ENCODE measurements at regions not wholly inside any gene's neighbourhood (a gene's known extent, or its start where the extent isn't known, plus 50 kb on each side); places are given as distances from the start of the nearest gene placed in this dataset.

DNA sequence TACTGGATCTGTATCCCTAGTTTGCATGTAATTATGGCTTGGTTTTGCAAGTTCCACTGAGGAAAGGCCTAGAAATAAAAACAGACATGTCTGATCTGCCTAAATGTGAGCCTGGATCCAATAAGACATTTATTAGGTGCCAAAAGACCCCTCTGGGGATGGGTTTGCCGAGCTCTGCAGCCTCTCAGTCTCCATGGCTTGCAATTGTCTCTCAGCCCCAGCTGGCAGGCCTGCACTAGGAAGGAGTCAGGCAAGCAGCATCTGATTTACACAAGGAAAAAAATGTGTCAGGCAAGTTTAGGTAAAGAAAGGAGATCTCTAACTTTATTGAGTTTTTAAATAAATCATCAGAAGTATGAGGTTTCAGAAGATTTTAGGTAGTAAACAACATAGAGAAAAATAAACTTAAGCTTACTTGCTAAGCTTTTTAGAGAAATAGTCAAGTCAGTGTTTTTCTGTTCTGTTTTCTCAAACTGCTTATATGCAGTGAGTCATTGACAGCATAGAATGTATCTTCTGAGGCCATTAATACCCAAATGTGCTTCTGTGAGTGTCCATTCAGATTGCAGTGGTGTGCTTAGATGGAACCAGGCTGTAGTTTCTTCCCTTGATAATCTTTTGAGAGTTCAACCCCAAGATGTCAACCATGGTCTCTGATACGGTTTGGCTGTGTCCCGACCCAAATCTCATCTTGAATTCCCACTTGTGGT, 121.0 kb downstream of the FHL5 start:
- WGBS, 2 donors (ENCODE audit: extremely low coverage in 2 of 2, insufficient read length in 2 of 2, insufficient replicate concordance in 1 of 2), result no CpG with 5 or more reads among the region's 3 CpGs
- no peaks in the 10 kb centered on the region for H3K27me3 ChIP-seq (ENCODE audit: control insufficient read depth in 3 of 3, insufficient read depth in 3 of 3, low read depth in 1 of 3, low read length in 3 of 3)
- H3K18ac ChIP-seq (ENCODE audit: low read length), result no peak overlapping the region
- H3K4me1 ChIP-seq (ENCODE audit: control insufficient read depth in 2 of 2, insufficient read depth in 1 of 2, low read depth in 1 of 2, low read length in 2 of 2), result no peaks in the 10 kb centered on the region
- H3K79me1 ChIP-seq (ENCODE audit: low read depth, low read length), result no peaks in the 10 kb centered on the region
- H3K4me3 ChIP-seq (ENCODE audit: low read length in 2 of 2), result no peak overlapping the region
- no peaks in the 10 kb centered on the region for H3K36me3 ChIP-seq (replicated peaks in 1 of 2; ENCODE audit: control insufficient read depth in 2 of 2, insufficient read depth in 2 of 2, low read length in 2 of 2)
- no peak overlapping the region for H3K23ac ChIP-seq (ENCODE audit: low read depth, low read length, poor library complexity)
- H2AFZ ChIP-seq (ENCODE audit: low read length), result no peak overlapping the region
- H2BK15ac ChIP-seq (ENCODE audit: low read length), result no peak overlapping the region
- DNase-seq (ENCODE audit: low spot score), result no peak
- H3K9ac ChIP-seq (ENCODE audit: low read depth, low read length, poor library complexity), result no peak overlapping the region
- no peak overlapping the region for H3K4ac ChIP-seq (ENCODE audit: low read length)
- no peaks in the 10 kb centered on the region for H3K9me3 ChIP-seq (replicated peaks in 1 of 2; ENCODE audit: control insufficient read depth in 2 of 2, insufficient read depth in 1 of 2, low read depth in 1 of 2, low read length in 2 of 2)
- H3K27ac ChIP-seq (replicated peaks; ENCODE audit: low read length), result no peak overlapping the region
- no peak overlapping the region for H2BK5ac ChIP-seq (ENCODE audit: low read length)
- H3K14ac ChIP-seq (ENCODE audit: low read length), result no peak overlapping the region
- no peak overlapping the region for H2AK5ac ChIP-seq (ENCODE audit: low read depth, low read length)
- no peak overlapping the region for H4K91ac ChIP-seq (ENCODE audit: low read depth, low read length, poor library complexity)
- H3K4me2 ChIP-seq (ENCODE audit: insufficient read depth, low read length, poor library complexity, severe bottlenecking), result no peak overlapping the region
- no peak overlapping the region for H4K8ac ChIP-seq (ENCODE audit: low read depth, low read length)
- no peak overlapping the region for H2BK12ac ChIP-seq (ENCODE audit: low read length)
- H2BK120ac ChIP-seq (ENCODE audit: low read depth, low read length), result no peak overlapping the region

GRCh38 chr6:96682017-96682416, 119.1 kb downstream of the FHL5 start:
- Histone ChIP-seq H3K23ac (ENCODE audit: low read depth, low read length, poor library complexity) (no peak overlapping the region), H2BK15ac (ENCODE audit: low read length) (no peak overlapping the region), H2AFZ (ENCODE audit: low read length) (no peak overlapping the region), H3K14ac (ENCODE audit: low read length) (no peak overlapping the region), H2AK5ac (ENCODE audit: low read depth, low read length) (no peak overlapping the region), H3K4me3 (ENCODE audit: low read length in 2 of 2) (no peak overlapping the region), H3K27me3 (ENCODE audit: control insufficient read depth in 3 of 3, insufficient read depth in 3 of 3, low read depth in 1 of 3, low read length in 3 of 3) (no peaks in the 10 kb centered on the region), H4K8ac (ENCODE audit: low read depth, low read length) (no peak overlapping the region), H4K91ac (ENCODE audit: low read depth, low read length, poor library complexity) (no peak overlapping the region), H2BK12ac (ENCODE audit: low read length) (no peak overlapping the region), H3K79me1 (ENCODE audit: low read depth, low read length) (no peaks in the 10 kb centered on the region), H3K18ac (ENCODE audit: low read length) (no peak overlapping the region), H3K9ac (ENCODE audit: low read depth, low read length, poor library complexity) (no peak overlapping the region), H3K4ac (ENCODE audit: low read length) (no peak overlapping the region), H3K9me3 (replicated peaks in 1 of 2; ENCODE audit: control insufficient read depth in 2 of 2, insufficient read depth in 1 of 2, low read depth in 1 of 2, low read length in 2 of 2) (no peaks in the 10 kb centered on the region), H2BK5ac (ENCODE audit: low read length) (no peak overlapping the region), H2BK120ac (ENCODE audit: low read depth, low read length) (no peak overlapping the region), H3K4me2 (ENCODE audit: insufficient read depth, low read length, poor library complexity, severe bottlenecking) (no peak overlapping the region), H3K4me1 (ENCODE audit: control insufficient read depth in 2 of 2, insufficient read depth in 1 of 2, low read depth in 1 of 2, low read length in 2 of 2) (no peaks in the 10 kb centered on the region), H3K36me3 (replicated peaks in 1 of 2; ENCODE audit: control insufficient read depth in 2 of 2, insufficient read depth in 2 of 2, low read length in 2 of 2) (no peaks in the 10 kb centered on the region), H3K27ac (replicated peaks; ENCODE audit: low read length) (no peak overlapping the region)
- DNase-seq (ENCODE audit: low spot score), result no peak

DNA sequence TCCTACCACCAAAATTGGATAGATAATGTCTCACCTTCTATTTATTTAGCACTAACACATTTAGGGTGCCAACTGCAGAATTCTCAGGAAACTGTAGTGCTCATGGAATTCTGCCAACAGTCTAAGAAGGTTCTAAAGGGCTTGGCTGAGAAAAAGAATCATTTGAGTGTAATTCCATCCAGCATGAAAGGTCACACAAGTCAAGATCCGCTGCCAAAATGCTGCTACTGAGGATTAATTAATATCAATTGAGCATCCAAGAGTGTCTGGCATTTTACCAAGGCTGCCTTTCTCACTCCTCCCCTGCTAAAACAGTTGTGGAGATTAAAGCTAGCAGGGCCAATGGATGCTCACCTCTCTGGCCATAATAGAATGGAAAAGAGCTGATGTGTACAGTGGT, 112.7 kb downstream of the FHL5 start:
- no peak overlapping the region for H3K9ac ChIP-seq (ENCODE audit: low read depth, low read length, poor library complexity)
- H3K18ac ChIP-seq (ENCODE audit: low read length), result no peak overlapping the region
- no peak for DNase-seq (ENCODE audit: low spot score)
- H2BK12ac ChIP-seq (ENCODE audit: low read length), result no peak overlapping the region
- no peak overlapping the region for H3K4me3 ChIP-seq (ENCODE audit: low read length in 2 of 2)
- H2AFZ ChIP-seq (ENCODE audit: low read length), result no peak overlapping the region
- H4K91ac ChIP-seq (ENCODE audit: low read depth, low read length, poor library complexity), result no peak overlapping the region
- H3K4ac ChIP-seq (ENCODE audit: low read length), result no peak overlapping the region
- H3K9me3 ChIP-seq (replicated peaks in 1 of 2; ENCODE audit: control insufficient read depth in 2 of 2, insufficient read depth in 1 of 2, low read depth in 1 of 2, low read length in 2 of 2), result no peaks in the 10 kb centered on the region
- no peaks in the 10 kb centered on the region for H3K79me1 ChIP-seq (ENCODE audit: low read depth, low read length)
- no peak overlapping the region for H4K8ac ChIP-seq (ENCODE audit: low read depth, low read length)
- no peak overlapping the region for H3K23ac ChIP-seq (ENCODE audit: low read depth, low read length, poor library complexity)
- H3K4me2 ChIP-seq (ENCODE audit: insufficient read depth, low read length, poor library complexity, severe bottlenecking), result no peak overlapping the region
- H2BK5ac ChIP-seq (ENCODE audit: low read length), result no peak overlapping the region
- no peaks in the 10 kb centered on the region for H3K36me3 ChIP-seq (replicated peaks in 1 of 2; ENCODE audit: control insufficient read depth in 2 of 2, insufficient read depth in 2 of 2, low read length in 2 of 2)
- H3K27ac ChIP-seq (replicated peaks; ENCODE audit: low read length), result no peak overlapping the region
- H2BK120ac ChIP-seq (ENCODE audit: low read depth, low read length), result no peak overlapping the region
- no CpG with 5 or more reads among the region's 1 CpG for WGBS, 2 donors (ENCODE audit: extremely low coverage in 2 of 2, insufficient read length in 2 of 2, insufficient replicate concordance in 1 of 2)
- H3K4me1 ChIP-seq (ENCODE audit: control insufficient read depth in 2 of 2, insufficient read depth in 1 of 2, low read depth in 1 of 2, low read length in 2 of 2), result no peaks in the 10 kb centered on the region
- no peak overlapping the region for H2AK5ac ChIP-seq (ENCODE audit: low read depth, low read length)
- no peak overlapping the region for H2BK15ac ChIP-seq (ENCODE audit: low read length)
- H3K14ac ChIP-seq (ENCODE audit: low read length), result no peak overlapping the region
- H3K27me3 ChIP-seq (ENCODE audit: control insufficient read depth in 3 of 3, insufficient read depth in 3 of 3, low read depth in 1 of 3, low read length in 3 of 3), result no peaks in the 10 kb centered on the region
